A673 (cell line): ENCODE measurements at regions not wholly inside any gene's neighbourhood (a gene's known extent, or its start where the extent isn't known, plus 50 kb on each side); places are given as distances from the start of the nearest gene placed in this dataset.

Experiments used
- CTCF ChIP-seq: fragments of 300-800, 200-600 bp; sonication (generic); conservative IDR thresholded peaks from 2 replicates; pipeline ENCODE4 v1.5.1; 2017; ENCODE audit warnings: low read depth, mild to moderate bottlenecking, antibody characterized with exemption, low read length, moderate library complexity, mixed read lengths
- EZH2 ChIP-seq: fragments of 200-600 bp; sonication (generic); IDR thresholded peaks from 2 replicates; pipeline ENCODE4 v1.6.1; 2017; ENCODE audit warnings: borderline replicate concordance, low read depth, mild to moderate bottlenecking, mixed read lengths, antibody characterized with exemption, low read length; ENCODE audit not compliant: poor library complexity, severe bottlenecking

- TF ChIP-seq CTCF (no peak), EZH2 (no peak)
Measured at GRCh38 chr11:38884145-38884865, 2286.3 kb upstream of the RAG2 start.
